GM23248 (cell line): ENCODE measurements at regions not wholly inside any gene's neighbourhood (a gene's known extent, or its start where the extent isn't known, plus 50 kb on each side); places are given as distances from the start of the nearest gene placed in this dataset.

Experiments
- EZH2 ChIP-seq: fragments of 200-600 bp; sonication (generic); IDR thresholded peaks from 2 replicates; pipeline ENCODE4 v1.6.1; 2018; ENCODE audit warnings: antibody characterized with exemption, mild to moderate bottlenecking; ENCODE audit not compliant: insufficient read depth, poor library complexity, severe bottlenecking
- EZH2phosphoT487 ChIP-seq: fragments of 200-600 bp; sonication (generic); IDR thresholded peaks from 2 replicates; pipeline ENCODE4 v1.6.1; 2018; ENCODE audit warnings: antibody characterized with exemption, moderate library complexity, mild to moderate bottlenecking, low read depth; ENCODE audit not compliant: insufficient read depth

GRCh38 chr13:34720618-34721017 lies 221.5 kb upstream of the NBEA start:
- TF ChIP-seq EZH2phosphoT487 (no peak), EZH2 (no peak)
